ENCODE measurements at regions not wholly inside any gene's neighbourhood (a gene's known extent, or its start where the extent isn't known, plus 50 kb on each side); places are given as distances from the start of the nearest gene placed in this dataset.

GRCh38 chr1:30149226-30149625 lies 574.2 kb downstream of the MATN1 start:
- no peak overlapping the region for H2AFZ ChIP-seq (ENCODE audit: low read depth, low read length)
- no peaks in the 10 kb centered on the region for H3K9me2 ChIP-seq (ENCODE audit: insufficient read depth, low read length)
- no peak overlapping the region for H3K9ac ChIP-seq (ENCODE audit: low read length)
- H3K36me3 ChIP-seq (ENCODE audit: insufficient read depth, low read length) = no peaks in the 10 kb centered on the region
- no peaks in the 10 kb centered on the region for H3K79me2 ChIP-seq (replicated peaks; ENCODE audit: insufficient read depth, low read length)
- H3K4me2 ChIP-seq (ENCODE audit: low read length) = no peak overlapping the region
- H3K9me3 ChIP-seq (ENCODE audit: low read length) = peaks cover 7% of the 10 kb centered on the region
- no peaks in the 10 kb centered on the region for H3F3A ChIP-seq (ENCODE audit: insufficient read depth, low read length, poor library complexity, severe bottlenecking)
- H3K27ac ChIP-seq (ENCODE audit: low read length) = no peak overlapping the region
- TF ChIP-seq TAF1 (IDR thresholded peaks at IDR 0.05; ENCODE audit: low read depth) = no peak
- TF ChIP-seq SMC3 (conservative IDR thresholded peaks at IDR 0.05; ENCODE audit: poor library complexity) = no peak
- no peak for TF ChIP-seq POLR2AphosphoS5 (IDR thresholded peaks at IDR 0.05)
- no peak for TF ChIP-seq CTCF (IDR thresholded peaks at IDR 0.05; ENCODE audit: poor library complexity, severe bottlenecking)
- no peak for TF ChIP-seq RAD21 (conservative IDR thresholded peaks at IDR 0.05)
- H3K4me3 ChIP-seq (ENCODE audit: low read length) = no peak overlapping the region
- no peaks in the 10 kb centered on the region for H3K27me3 ChIP-seq (ENCODE audit: insufficient read depth, low read depth, low read length)
- H4K20me1 ChIP-seq (ENCODE audit: insufficient read depth) = no peaks in the 10 kb centered on the region

- Histone ChIP-seq H3K9me2 (ENCODE audit: insufficient read depth, low read length) (no peaks in the 10 kb centered on the region), H3K27ac (ENCODE audit: low read length) (no peak overlapping the region), H3K36me3 (ENCODE audit: insufficient read depth, low read length) (no peaks in the 10 kb centered on the region), H3K9ac (ENCODE audit: low read length) (no peak overlapping the region), H3F3A (ENCODE audit: insufficient read depth, low read length, poor library complexity, severe bottlenecking) (no peaks in the 10 kb centered on the region), H2AFZ (ENCODE audit: low read depth, low read length) (no peak overlapping the region), H3K4me2 (ENCODE audit: low read length) (no peak overlapping the region), H3K27me3 (ENCODE audit: insufficient read depth, low read depth, low read length) (no peaks in the 10 kb centered on the region), H3K9me3 (ENCODE audit: low read length) (peaks cover 7% of the 10 kb centered on the region), H4K20me1 (ENCODE audit: insufficient read depth) (no peaks in the 10 kb centered on the region), H3K4me3 (ENCODE audit: low read length) (no peak overlapping the region), H3K79me2 (replicated peaks; ENCODE audit: insufficient read depth, low read length) (no peaks in the 10 kb centered on the region)
- TF ChIP-seq POLR2AphosphoS5 (IDR thresholded peaks at IDR 0.05) = no peak
- TF ChIP-seq MXI1 (conservative IDR thresholded peaks at IDR 0.05; ENCODE audit: poor library complexity, severe bottlenecking) = no peak
- TF ChIP-seq REST (IDR thresholded peaks at IDR 0.05; ENCODE audit: borderline replicate concordance) = no peak
- no peak for TF ChIP-seq TAF1 (IDR thresholded peaks at IDR 0.05; ENCODE audit: low read depth)
- no peak for TF ChIP-seq SMC3 (conservative IDR thresholded peaks at IDR 0.05; ENCODE audit: poor library complexity)
- no peak for TF ChIP-seq EP300 (conservative IDR thresholded peaks at IDR 0.05; ENCODE audit: poor library complexity, severe bottlenecking)
- TF ChIP-seq RAD21 (conservative IDR thresholded peaks at IDR 0.05) = no peak
- no peak for TF ChIP-seq EZH2 (IDR thresholded peaks at IDR 0.05; ENCODE audit: borderline replicate concordance, insufficient read depth, low read length, poor library complexity, severe bottlenecking)
- TF ChIP-seq CTCF (IDR thresholded peaks at IDR 0.05; ENCODE audit: poor library complexity, severe bottlenecking) = no peak
Observed at GRCh38 chr1:30148676-30149075, 574.7 kb downstream of the MATN1 start.

Data from neural cell (in vitro differentiated cells).